HEK293 (cell line): ENCODE measurements at regions not wholly inside any gene's neighbourhood (a gene's known extent, or its start where the extent isn't known, plus 50 kb on each side); places are given as distances from the start of the nearest gene placed in this dataset.

Experiments
- CTCF ChIA-PET: fragments of 350-600 bp; formaldehyde crosslinking; extraction: SDS; loops from one replicate; lab custom pipeline; 2021; ENCODE audit warnings: antibody characterized with exemption; lab: Yijun Ruan, JAX
- POLR2A ChIA-PET: fragments of 300-600 bp; formaldehyde crosslinking; extraction: SDS; loops from one replicate; lab custom pipeline; 2020; ENCODE audit warnings: antibody characterized with exemption, inconsistent platforms; lab: Yijun Ruan, JAX
- H3K27ac ChIP-seq: fragments of 200-500 bp; sonication (Bioruptor generic); 2 replicates; pipeline ENCODE4 v1.5.1; 2014; ENCODE audit warnings: low read depth, low read length, control low read depth, inconsistent platforms; ENCODE audit errors: extremely low read depth
- H3K36me3 ChIP-seq, 2 experiments: fragments of 200-500 bp in 1 of 2; sonication (Bioruptor generic) in 1 of 2; 1 replicate in 1 of 2; 2 replicates in 1 of 2; pipeline ENCODE4 v1.5.1; 2014 to 2017; ENCODE audit warnings: inconsistent platforms in 2 of 2, low read length in 2 of 2; ENCODE audit not compliant: control insufficient read depth in 2 of 2, insufficient read depth in 1 of 2
- H3K4me1 ChIP-seq: fragments of 200-500 bp; sonication (Bioruptor generic); 2 replicates; pipeline ENCODE4 v1.5.1; 2014; ENCODE audit warnings: mild to moderate bottlenecking, low read length, inconsistent platforms; ENCODE audit not compliant: control insufficient read depth, insufficient read depth
- H3K4me3 ChIP-seq: 2 replicates; pipeline ENCODE4 v1.5.1; 2011; ENCODE audit warnings: low read depth, mild to moderate bottlenecking, control low read depth, low read length, moderate library complexity
- H3K9me3 ChIP-seq: fragments of 200-500 bp; sonication (Bioruptor generic); 2 replicates; pipeline ENCODE4 v1.5.1; 2014; ENCODE audit warnings: low read depth, low read length, inconsistent platforms; ENCODE audit not compliant: control insufficient read depth, insufficient read depth
- EGR2 ChIP-seq: fragments of 450-650 bp; formaldehyde crosslinking; IDR thresholded peaks from 2 replicates; pipeline ENCODE4 v1.5.1; 2016; ENCODE audit warnings: low read depth, missing biosample characterization, missing genetic modification characterization
- SCRT2 ChIP-seq: fragments of 450-650 bp; formaldehyde crosslinking; IDR thresholded peaks from 2 replicates; pipeline ENCODE4 v1.5.1; 2016; ENCODE audit warnings: missing biosample characterization, missing genetic modification characterization
- YY2 ChIP-seq: fragments of 450-650 bp; formaldehyde crosslinking; IDR thresholded peaks from 2 replicates; pipeline ENCODE4 v1.5.1; 2016; ENCODE audit warnings: missing biosample characterization, missing genetic modification characterization
- ZBTB7A ChIP-seq: fragments of 450-650 bp; formaldehyde crosslinking; IDR thresholded peaks from 2 replicates; pipeline ENCODE4 v1.5.1; 2016; ENCODE audit warnings: low read depth, missing biosample characterization, missing genetic modification characterization
- ZNF221 ChIP-seq: fragments of 450-650 bp; formaldehyde crosslinking; IDR thresholded peaks from 2 replicates; pipeline ENCODE4 v1.5.1; 2017; ENCODE audit warnings: missing biosample characterization, missing genetic modification characterization, borderline replicate concordance
- ZNF335 ChIP-seq: fragments of 450-650 bp; formaldehyde crosslinking; conservative IDR thresholded peaks from 2 replicates; pipeline ENCODE4 v1.5.1; 2016; ENCODE audit warnings: missing biosample characterization, missing genetic modification characterization
- ZNF394 ChIP-seq: fragments of 450-650 bp; formaldehyde crosslinking; IDR thresholded peaks from 2 replicates; pipeline ENCODE4 v1.5.1; 2016; ENCODE audit warnings: missing biosample characterization, missing genetic modification characterization, mild to moderate bottlenecking, moderate library complexity, borderline replicate concordance
- ZNF777 ChIP-seq: fragments of 450-650 bp; formaldehyde crosslinking; IDR thresholded peaks from 2 replicates; pipeline ENCODE4 v1.5.1; 2017; ENCODE audit warnings: missing biosample characterization, missing genetic modification characterization, borderline replicate concordance
- TF ChIP-seq, protein P1 (sequence below): fragments of 450-650 bp; formaldehyde crosslinking; IDR thresholded peaks from 2 replicates; pipeline ENCODE4 v1.5.1; 2016; ENCODE audit warnings: missing biosample characterization, missing genetic modification characterization
- TF ChIP-seq, protein P2 (sequence below): fragments of 450-650 bp; formaldehyde crosslinking; IDR thresholded peaks from 2 replicates; pipeline ENCODE4 v1.5.1; 2016; ENCODE audit warnings: missing biosample characterization, missing genetic modification characterization
- TF ChIP-seq, protein P3 (sequence below): fragments of 450-650 bp; formaldehyde crosslinking; IDR thresholded peaks from 2 replicates; pipeline ENCODE4 v1.5.1; 2016; ENCODE audit warnings: missing biosample characterization, missing genetic modification characterization
- TF ChIP-seq, protein P4 (sequence below): fragments of 450-650 bp; formaldehyde crosslinking; IDR thresholded peaks from 2 replicates; pipeline ENCODE4 v1.5.1; 2016; ENCODE audit warnings: missing biosample characterization, missing genetic modification characterization
- TF ChIP-seq, protein P5 (sequence below): fragments of 450-650 bp; formaldehyde crosslinking; IDR thresholded peaks from 2 replicates; pipeline ENCODE4 v1.5.1; 2017; ENCODE audit warnings: missing biosample characterization, missing genetic modification characterization

DNA sequence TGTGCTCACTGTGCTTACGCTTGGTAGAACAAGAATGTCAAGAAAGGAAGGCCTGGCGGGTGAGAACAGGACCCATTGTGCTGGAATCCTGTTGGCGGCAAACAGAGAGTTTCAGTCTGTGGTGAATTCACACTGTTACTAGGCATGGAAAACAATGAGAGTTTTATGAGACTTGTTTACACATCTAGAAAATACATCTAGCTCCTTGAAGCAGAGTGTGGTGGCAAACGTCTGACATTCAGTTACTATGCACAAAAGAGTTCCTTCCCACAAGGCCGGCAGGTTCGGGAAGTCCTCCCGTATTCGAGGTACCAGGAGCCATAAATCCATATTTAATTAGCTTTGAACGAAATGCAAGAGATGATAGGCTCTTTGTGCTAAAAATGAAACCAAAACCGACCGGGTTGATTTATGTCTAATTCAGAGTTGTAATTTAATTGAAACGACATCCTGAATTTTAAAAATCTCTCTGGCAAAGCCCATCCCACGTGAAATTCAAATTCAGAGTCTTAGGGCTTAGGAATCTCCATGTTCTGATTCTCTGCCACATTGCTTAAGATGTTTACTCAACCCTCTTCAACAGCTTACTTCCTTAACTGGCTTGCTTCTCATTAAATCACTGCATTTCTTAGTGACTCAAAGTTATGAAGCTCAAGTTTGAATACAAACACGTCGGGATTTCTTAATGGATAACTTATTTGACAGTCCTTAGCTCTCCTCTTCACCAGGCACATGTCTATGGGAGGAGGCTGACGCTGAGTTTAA lies 299.9 kb upstream of the PITRM1 start:
- Histone ChIP-seq H3K4me3 (no peak overlapping the region), H3K9me3 (no peaks in the 10 kb centered on the region), H3K27ac (no peak overlapping the region), H3K36me3 (no peaks in the 10 kb centered on the region), H3K4me1 (peaks cover 15% of the 10 kb centered on the region)
- POLR2A ChIA-PET = no interaction called here
- TF ChIP-seq ZNF394 (tag by site-specific recombination) (no peak), YY2 (tag by site-specific recombination) (no peak), SCRT2 (tag by site-specific recombination) (no peak), EGR2 (tag by site-specific recombination) (no peak), ZNF335 (tag by site-specific recombination) (no peak), ZNF221 (tag by site-specific recombination) (no peak), ZBTB7A (tag by site-specific recombination) (no peak), ZNF777 (no peak)
- TF ChIP-seq, protein P1, sequence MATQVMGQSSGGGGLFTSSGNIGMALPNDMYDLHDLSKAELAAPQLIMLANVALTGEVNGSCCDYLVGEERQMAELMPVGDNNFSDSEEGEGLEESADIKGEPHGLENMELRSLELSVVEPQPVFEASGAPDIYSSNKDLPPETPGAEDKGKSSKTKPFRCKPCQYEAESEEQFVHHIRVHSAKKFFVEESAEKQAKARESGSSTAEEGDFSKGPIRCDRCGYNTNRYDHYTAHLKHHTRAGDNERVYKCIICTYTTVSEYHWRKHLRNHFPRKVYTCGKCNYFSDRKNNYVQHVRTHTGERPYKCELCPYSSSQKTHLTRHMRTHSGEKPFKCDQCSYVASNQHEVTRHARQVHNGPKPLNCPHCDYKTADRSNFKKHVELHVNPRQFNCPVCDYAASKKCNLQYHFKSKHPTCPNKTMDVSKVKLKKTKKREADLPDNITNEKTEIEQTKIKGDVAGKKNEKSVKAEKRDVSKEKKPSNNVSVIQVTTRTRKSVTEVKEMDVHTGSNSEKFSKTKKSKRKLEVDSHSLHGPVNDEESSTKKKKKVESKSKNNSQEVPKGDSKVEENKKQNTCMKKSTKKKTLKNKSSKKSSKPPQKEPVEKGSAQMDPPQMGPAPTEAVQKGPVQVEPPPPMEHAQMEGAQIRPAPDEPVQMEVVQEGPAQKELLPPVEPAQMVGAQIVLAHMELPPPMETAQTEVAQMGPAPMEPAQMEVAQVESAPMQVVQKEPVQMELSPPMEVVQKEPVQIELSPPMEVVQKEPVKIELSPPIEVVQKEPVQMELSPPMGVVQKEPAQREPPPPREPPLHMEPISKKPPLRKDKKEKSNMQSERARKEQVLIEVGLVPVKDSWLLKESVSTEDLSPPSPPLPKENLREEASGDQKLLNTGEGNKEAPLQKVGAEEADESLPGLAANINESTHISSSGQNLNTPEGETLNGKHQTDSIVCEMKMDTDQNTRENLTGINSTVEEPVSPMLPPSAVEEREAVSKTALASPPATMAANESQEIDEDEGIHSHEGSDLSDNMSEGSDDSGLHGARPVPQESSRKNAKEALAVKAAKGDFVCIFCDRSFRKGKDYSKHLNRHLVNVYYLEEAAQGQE = no peak
- TF ChIP-seq, protein P2, sequence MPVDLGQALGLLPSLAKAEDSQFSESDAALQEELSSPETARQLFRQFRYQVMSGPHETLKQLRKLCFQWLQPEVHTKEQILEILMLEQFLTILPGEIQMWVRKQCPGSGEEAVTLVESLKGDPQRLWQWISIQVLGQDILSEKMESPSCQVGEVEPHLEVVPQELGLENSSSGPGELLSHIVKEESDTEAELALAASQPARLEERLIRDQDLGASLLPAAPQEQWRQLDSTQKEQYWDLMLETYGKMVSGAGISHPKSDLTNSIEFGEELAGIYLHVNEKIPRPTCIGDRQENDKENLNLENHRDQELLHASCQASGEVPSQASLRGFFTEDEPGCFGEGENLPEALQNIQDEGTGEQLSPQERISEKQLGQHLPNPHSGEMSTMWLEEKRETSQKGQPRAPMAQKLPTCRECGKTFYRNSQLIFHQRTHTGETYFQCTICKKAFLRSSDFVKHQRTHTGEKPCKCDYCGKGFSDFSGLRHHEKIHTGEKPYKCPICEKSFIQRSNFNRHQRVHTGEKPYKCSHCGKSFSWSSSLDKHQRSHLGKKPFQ = no peak
- TF ChIP-seq, protein P3, sequence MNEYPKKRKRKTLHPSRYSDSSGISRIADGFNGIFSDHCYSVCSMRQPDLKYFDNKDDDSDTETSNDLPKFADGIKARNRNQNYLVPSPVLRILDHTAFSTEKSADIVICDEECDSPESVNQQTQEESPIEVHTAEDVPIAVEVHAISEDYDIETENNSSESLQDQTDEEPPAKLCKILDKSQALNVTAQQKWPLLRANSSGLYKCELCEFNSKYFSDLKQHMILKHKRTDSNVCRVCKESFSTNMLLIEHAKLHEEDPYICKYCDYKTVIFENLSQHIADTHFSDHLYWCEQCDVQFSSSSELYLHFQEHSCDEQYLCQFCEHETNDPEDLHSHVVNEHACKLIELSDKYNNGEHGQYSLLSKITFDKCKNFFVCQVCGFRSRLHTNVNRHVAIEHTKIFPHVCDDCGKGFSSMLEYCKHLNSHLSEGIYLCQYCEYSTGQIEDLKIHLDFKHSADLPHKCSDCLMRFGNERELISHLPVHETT = no peak
- TF ChIP-seq, protein P4, sequence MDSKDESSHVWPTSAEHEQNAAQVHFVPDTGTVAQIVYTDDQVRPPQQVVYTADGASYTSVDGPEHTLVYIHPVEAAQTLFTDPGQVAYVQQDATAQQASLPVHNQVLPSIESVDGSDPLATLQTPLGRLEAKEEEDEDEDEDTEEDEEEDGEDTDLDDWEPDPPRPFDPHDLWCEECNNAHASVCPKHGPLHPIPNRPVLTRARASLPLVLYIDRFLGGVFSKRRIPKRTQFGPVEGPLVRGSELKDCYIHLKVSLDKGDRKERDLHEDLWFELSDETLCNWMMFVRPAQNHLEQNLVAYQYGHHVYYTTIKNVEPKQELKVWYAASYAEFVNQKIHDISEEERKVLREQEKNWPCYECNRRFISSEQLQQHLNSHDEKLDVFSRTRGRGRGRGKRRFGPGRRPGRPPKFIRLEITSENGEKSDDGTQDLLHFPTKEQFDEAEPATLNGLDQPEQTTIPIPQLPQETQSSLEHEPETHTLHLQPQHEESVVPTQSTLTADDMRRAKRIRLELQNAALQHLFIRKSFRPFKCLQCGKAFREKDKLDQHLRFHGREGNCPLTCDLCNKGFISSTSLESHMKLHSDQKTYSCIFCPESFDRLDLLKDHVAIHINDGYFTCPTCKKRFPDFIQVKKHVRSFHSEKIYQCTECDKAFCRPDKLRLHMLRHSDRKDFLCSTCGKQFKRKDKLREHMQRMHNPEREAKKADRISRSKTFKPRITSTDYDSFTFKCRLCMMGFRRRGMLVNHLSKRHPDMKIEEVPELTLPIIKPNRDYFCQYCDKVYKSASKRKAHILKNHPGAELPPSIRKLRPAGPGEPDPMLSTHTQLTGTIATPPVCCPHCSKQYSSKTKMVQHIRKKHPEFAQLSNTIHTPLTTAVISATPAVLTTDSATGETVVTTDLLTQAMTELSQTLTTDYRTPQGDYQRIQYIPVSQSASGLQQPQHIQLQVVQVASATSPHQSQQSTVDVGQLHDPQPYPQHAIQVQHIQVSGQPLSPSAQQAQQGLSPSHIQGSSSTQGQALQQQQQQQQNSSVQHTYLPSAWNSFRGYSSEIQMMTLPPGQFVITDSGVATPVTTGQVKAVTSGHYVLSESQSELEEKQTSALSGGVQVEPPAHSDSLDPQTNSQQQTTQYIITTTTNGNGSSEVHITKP (tag by site-specific recombination) = no peak
- CTCF ChIA-PET = no interaction called here

DNA sequence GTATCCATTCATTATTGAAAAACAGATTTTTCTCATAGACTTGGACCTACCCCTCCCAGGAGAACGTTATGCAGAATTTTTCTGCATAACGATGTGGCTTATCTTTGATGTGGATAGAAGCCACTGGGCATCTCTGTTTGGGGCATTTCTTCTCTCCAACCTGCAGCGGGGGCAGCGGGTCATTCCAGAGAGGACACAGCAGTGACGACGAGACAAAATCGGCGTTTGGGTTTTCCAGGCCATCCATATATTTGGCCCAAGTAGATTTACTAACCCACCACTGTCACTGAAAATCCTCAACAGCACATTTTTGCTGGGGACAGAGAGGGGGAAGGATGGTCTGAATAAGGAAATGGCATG lies 299.3 kb upstream of the PITRM1 start:
- TF ChIP-seq, protein P5, sequence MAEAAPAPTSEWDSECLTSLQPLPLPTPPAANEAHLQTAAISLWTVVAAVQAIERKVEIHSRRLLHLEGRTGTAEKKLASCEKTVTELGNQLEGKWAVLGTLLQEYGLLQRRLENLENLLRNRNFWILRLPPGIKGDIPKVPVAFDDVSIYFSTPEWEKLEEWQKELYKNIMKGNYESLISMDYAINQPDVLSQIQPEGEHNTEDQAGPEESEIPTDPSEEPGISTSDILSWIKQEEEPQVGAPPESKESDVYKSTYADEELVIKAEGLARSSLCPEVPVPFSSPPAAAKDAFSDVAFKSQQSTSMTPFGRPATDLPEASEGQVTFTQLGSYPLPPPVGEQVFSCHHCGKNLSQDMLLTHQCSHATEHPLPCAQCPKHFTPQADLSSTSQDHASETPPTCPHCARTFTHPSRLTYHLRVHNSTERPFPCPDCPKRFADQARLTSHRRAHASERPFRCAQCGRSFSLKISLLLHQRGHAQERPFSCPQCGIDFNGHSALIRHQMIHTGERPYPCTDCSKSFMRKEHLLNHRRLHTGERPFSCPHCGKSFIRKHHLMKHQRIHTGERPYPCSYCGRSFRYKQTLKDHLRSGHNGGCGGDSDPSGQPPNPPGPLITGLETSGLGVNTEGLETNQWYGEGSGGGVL = no peak
- CTCF ChIA-PET = no interaction called here
- POLR2A ChIA-PET = no interaction called here
- Histone ChIP-seq H3K4me3 (no peak overlapping the region), H3K36me3 (no peaks in the 10 kb centered on the region), H3K9me3 (no peaks in the 10 kb centered on the region), H3K4me1 (peaks cover 15% of the 10 kb centered on the region), H3K27ac (no peak overlapping the region)
